Suprapubic skin (tissue), 4 donors: ENCODE measurements at regions not wholly inside any gene's neighbourhood (a gene's known extent, or its start where the extent isn't known, plus 50 kb on each side); places are given as distances from the start of the nearest gene placed in this dataset.

ENCODE experiments used
- EP300 ChIP-seq: sonication (generic); formaldehyde crosslinking; IDR thresholded peaks from one replicate; pipeline ENCODE4 v1.6.1; 2017; ENCODE audit warnings: antibody characterized with exemption
- POLR2A ChIP-seq, 2 donors: fragments of 450-650 bp; IDR thresholded peaks; one replicate each; pipeline ENCODE4 v1.6.1; 2017; ENCODE audit warnings: antibody characterized with exemption in 2 of 2, mild to moderate bottlenecking in 2 of 2, moderate library complexity in 2 of 2
- POLR2AphosphoS5 ChIP-seq, 3 donors: sonication (generic); formaldehyde crosslinking; IDR thresholded peaks; one replicate each; pipeline ENCODE4 v1.6.1; 2017; ENCODE audit warnings: antibody characterized with exemption in 3 of 3
- TF ChIP-seq, protein P1 (sequence below), 2 donors: fragments of 200-600 bp in 1 of 2; fragments of 450-650 bp in 1 of 2; sonication (generic) in 1 of 2; IDR thresholded peaks; one replicate each; pipeline ENCODE4 v1.5.1; 2016 to 2019; ENCODE audit warnings: antibody characterized with exemption in 2 of 2, mild to moderate bottlenecking in 1 of 2, moderate library complexity in 1 of 2

DNA sequence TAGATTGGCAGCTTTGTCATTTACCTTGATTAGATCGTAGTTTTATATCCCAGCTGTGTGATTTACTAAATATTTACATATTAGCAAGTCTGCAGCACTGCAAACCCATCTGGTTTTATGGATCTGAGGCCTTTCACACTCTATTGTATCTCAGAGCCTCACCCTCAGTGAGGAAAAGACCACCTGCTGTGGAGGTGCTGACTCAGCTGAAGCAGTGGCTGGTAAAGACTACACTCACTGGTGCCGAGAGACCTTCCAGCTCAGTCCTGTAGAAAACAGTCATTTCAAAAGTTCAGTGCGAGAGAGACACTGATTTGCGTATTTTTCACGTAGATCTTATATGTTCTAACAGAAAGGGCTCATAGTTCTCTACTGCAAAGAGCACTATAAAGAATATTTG lies 307.8 kb upstream of the TPM1 start:
- TF ChIP-seq, protein P1, sequence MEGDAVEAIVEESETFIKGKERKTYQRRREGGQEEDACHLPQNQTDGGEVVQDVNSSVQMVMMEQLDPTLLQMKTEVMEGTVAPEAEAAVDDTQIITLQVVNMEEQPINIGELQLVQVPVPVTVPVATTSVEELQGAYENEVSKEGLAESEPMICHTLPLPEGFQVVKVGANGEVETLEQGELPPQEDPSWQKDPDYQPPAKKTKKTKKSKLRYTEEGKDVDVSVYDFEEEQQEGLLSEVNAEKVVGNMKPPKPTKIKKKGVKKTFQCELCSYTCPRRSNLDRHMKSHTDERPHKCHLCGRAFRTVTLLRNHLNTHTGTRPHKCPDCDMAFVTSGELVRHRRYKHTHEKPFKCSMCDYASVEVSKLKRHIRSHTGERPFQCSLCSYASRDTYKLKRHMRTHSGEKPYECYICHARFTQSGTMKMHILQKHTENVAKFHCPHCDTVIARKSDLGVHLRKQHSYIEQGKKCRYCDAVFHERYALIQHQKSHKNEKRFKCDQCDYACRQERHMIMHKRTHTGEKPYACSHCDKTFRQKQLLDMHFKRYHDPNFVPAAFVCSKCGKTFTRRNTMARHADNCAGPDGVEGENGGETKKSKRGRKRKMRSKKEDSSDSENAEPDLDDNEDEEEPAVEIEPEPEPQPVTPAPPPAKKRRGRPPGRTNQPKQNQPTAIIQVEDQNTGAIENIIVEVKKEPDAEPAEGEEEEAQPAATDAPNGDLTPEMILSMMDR (IDR thresholded peaks at IDR 0.05), result no peak
- TF ChIP-seq POLR2A (IDR thresholded peaks at IDR 0.05), result no peak
- no peak for TF ChIP-seq POLR2AphosphoS5 (IDR thresholded peaks at IDR 0.05)
- no peak for TF ChIP-seq EP300
